H1 (cell line): ENCODE measurements at regions not wholly inside any gene's neighbourhood (a gene's known extent, or its start where the extent isn't known, plus 50 kb on each side); places are given as distances from the start of the nearest gene placed in this dataset.

ENCODE experiments used
- CHD7 ChIP-seq: fragments of 300-600 bp; sonication (generic); IDR thresholded peaks from 2 replicates; pipeline ENCODE4 v1.7.1; 2012; ENCODE audit warnings: low read length, moderate library complexity, mild to moderate bottlenecking, inconsistent platforms; ENCODE audit not compliant: insufficient replicate concordance
- NRF1 ChIP-seq: IDR thresholded peaks from 2 replicates; pipeline ENCODE4 v1.6.1; 2011; ENCODE audit warnings: mild to moderate bottlenecking, low read depth, low read length, improper control_type of control experiment

DNA sequence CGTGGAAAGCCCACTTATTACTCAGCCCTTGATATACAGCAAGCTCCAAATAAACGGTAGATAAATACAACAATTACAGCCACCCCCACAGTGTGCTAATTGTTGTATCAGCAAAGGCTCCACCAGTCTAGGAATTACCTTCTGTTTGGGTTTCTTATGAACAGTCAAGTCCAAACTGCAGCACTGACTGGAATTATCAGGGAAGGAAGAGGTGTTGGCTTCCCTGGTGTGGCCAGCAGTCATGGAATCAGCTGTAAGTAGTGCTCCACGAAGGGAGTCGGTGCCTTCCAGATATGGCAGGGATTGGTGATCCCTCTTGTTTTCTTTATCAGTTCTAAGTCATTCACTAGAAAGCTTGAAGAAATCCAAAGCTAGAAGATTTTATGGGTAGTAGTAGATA lies 209.1 kb downstream of the SNX19 start (continued):
- TF ChIP-seq CHD7 (no peak), NRF1 (no peak)
